ENCODE measurements at regions not wholly inside any gene's neighbourhood (a gene's known extent, or its start where the extent isn't known, plus 50 kb on each side); places are given as distances from the start of the nearest gene placed in this dataset.
A peak's percentile ranks its signal among the peaks of the same experiment; 100 is the strongest.

GRCh38 chr17:43333433-43333943, 65.3 kb upstream of the ARL4D start:
- no peak for DNase-seq (ENCODE audit: low spot score)
- H3K27ac ChIP-seq, result no peak overlapping the region

GRCh38 chr17:43332230-43332629, 66.6 kb upstream of the ARL4D start:
- no peak for DNase-seq (ENCODE audit: low spot score)
- no peak for TF ChIP-seq CTCF (IDR thresholded peaks at IDR 0.05)
- no peak overlapping the region for H3K4me3 ChIP-seq
- no peak overlapping the region for H3K27ac ChIP-seq

More at GRCh38 chr17:43333433-43333943, 65.3 kb upstream of the ARL4D start:
- peak overlapping the region; percentile 45 for H3K4me3 ChIP-seq
- no peak for TF ChIP-seq CTCF (IDR thresholded peaks at IDR 0.05)

GRCh38 chr17:43330876-43331639, 67.7 kb upstream of the ARL4D start:
- Histone ChIP-seq H3K27ac (no peak overlapping the region), H3K4me3 (no peak overlapping the region)
- no peak for TF ChIP-seq CTCF (IDR thresholded peaks at IDR 0.05)
- no peak for DNase-seq (ENCODE audit: low spot score)

- no peak for TF ChIP-seq CTCF (IDR thresholded peaks at IDR 0.05)
Observed at GRCh38 chr17:43329183-43329582, 69.6 kb upstream of the ARL4D start.

GRCh38 chr17:43328650-43329049, 70.1 kb upstream of the ARL4D start:
- no peak for TF ChIP-seq CTCF (IDR thresholded peaks at IDR 0.05)
- Histone ChIP-seq H3K4me3 (no peak overlapping the region), H3K27ac (no peak overlapping the region)
- no peak for DNase-seq (ENCODE audit: low spot score)

More at GRCh38 chr17:43329183-43329582, 69.6 kb upstream of the ARL4D start:
- no peak for DNase-seq (ENCODE audit: low spot score)
- Histone ChIP-seq H3K27ac (no peak overlapping the region), H3K4me3 (no peak overlapping the region)

- no peak for TF ChIP-seq CTCF (IDR thresholded peaks at IDR 0.05)
- no peak for DNase-seq (ENCODE audit: low spot score)
- H3K4me3 ChIP-seq, result no peak overlapping the region
- H3K27ac ChIP-seq, result no peak overlapping the region
Observed at GRCh38 chr17:43327834-43328420, 70.9 kb upstream of the ARL4D start.

- no peak for TF ChIP-seq CTCF (IDR thresholded peaks at IDR 0.05)
- Histone ChIP-seq H3K27ac (no peak overlapping the region), H3K4me3 (no peak overlapping the region)
- DNase-seq (ENCODE audit: low spot score), result no peak
Observed at GRCh38 chr17:43327421-43327820, 71.4 kb upstream of the ARL4D start.
